IPS-18a (cell line): ENCODE measurements at regions not wholly inside any gene's neighbourhood (a gene's known extent, or its start where the extent isn't known, plus 50 kb on each side); places are given as distances from the start of the nearest gene placed in this dataset.

Experiments
- H3K27ac ChIP-seq: one replicate; pipeline ENCODE4 v1.5.1; 2013; ENCODE audit warnings: low read length
- H3K27me3 ChIP-seq: one replicate; pipeline ENCODE4 v1.6.1; 2013; ENCODE audit warnings: mild to moderate bottlenecking, low read length; ENCODE audit not compliant: control insufficient read depth, insufficient read depth
- H3K36me3 ChIP-seq: one replicate; pipeline ENCODE4 v1.6.1; 2013; ENCODE audit warnings: low read depth, low read length; ENCODE audit not compliant: control insufficient read depth
- H3K4me1 ChIP-seq: one replicate; pipeline ENCODE4 v1.6.1; 2013; ENCODE audit warnings: low read depth, low read length; ENCODE audit not compliant: control insufficient read depth
- H3K4me3 ChIP-seq: one replicate; pipeline ENCODE4 v1.5.1; 2013; ENCODE audit warnings: low read length
- H3K9ac ChIP-seq: one replicate; pipeline ENCODE4 v1.6.1; 2013; ENCODE audit warnings: mild to moderate bottlenecking, low read length, moderate library complexity
- H3K9me3 ChIP-seq: one replicate; pipeline ENCODE4 v1.6.1; 2013; ENCODE audit warnings: low read depth, low read length; ENCODE audit not compliant: control insufficient read depth

GRCh38 chr2:138324068-138324771, 177.3 kb upstream of the SPOPL start:
- no peaks in the 10 kb centered on the region for H3K36me3 ChIP-seq
- H3K9me3 ChIP-seq, result no peaks in the 10 kb centered on the region
- H3K9ac ChIP-seq, result no peak overlapping the region
- no peak overlapping the region for H3K27ac ChIP-seq
- peaks cover 5% of the 10 kb centered on the region for H3K4me1 ChIP-seq
- no peaks in the 10 kb centered on the region for H3K27me3 ChIP-seq
- no peak overlapping the region for H3K4me3 ChIP-seq

DNA sequence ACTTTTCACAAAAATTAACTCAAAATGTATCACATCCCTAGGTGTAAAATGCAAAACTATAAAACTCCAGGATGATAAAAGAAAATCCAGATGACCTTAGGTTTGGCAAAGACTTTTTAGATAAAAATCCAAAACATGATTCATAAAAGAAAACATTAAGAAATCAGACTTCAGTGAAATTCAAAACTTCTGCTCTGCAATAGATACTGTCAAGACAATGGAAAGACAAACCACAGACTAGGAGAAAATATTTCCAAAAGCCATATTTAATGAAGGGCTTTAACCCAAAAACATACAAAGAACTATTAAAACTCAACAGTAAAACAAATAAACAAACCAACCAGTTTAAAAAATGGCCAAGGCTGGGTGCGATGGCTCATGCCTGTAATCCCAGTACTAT, 173.6 kb upstream of the SPOPL start:
- H3K4me3 ChIP-seq, result no peak overlapping the region
- no peaks in the 10 kb centered on the region for H3K9me3 ChIP-seq
- H3K27me3 ChIP-seq, result no peaks in the 10 kb centered on the region
- H3K27ac ChIP-seq, result no peak overlapping the region
- H3K9ac ChIP-seq, result no peak overlapping the region
- no peaks in the 10 kb centered on the region for H3K4me1 ChIP-seq
- no peaks in the 10 kb centered on the region for H3K36me3 ChIP-seq

DNA sequence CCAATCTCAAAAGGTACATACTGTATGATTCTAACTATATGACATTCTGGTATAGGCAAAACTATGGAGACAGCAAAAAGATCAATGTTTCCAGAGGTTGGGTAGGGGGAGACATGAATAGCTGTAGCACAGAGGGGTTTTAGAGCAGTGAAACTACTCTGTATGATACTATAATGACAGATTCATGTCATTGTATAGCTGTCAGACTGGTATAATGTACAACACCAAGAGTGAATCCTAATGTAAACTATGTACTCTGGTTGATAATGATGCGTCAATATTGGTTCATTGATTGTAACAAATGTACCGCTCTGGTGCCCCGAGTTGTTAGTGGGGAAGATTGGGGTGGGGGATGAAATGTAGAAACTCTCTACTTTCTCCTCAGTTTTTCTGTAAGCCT, 172.4 kb upstream of the SPOPL start:
- no peaks in the 10 kb centered on the region for H3K4me1 ChIP-seq
- no peaks in the 10 kb centered on the region for H3K27me3 ChIP-seq
- H3K9me3 ChIP-seq, result no peaks in the 10 kb centered on the region
- no peak overlapping the region for H3K4me3 ChIP-seq
- no peak overlapping the region for H3K9ac ChIP-seq
- no peak overlapping the region for H3K27ac ChIP-seq
- H3K36me3 ChIP-seq, result no peaks in the 10 kb centered on the region

- Histone ChIP-seq H3K4me3 (no peak overlapping the region), H3K27me3 (no peaks in the 10 kb centered on the region), H3K36me3 (no peaks in the 10 kb centered on the region), H3K4me1 (no peaks in the 10 kb centered on the region), H3K27ac (no peak overlapping the region), H3K9me3 (no peaks in the 10 kb centered on the region), H3K9ac (no peak overlapping the region)
Observed at GRCh38 chr2:138329591-138329990, 172.0 kb upstream of the SPOPL start.

- H3K4me3 ChIP-seq, result no peak overlapping the region
- no peaks in the 10 kb centered on the region for H3K9me3 ChIP-seq
- H3K4me1 ChIP-seq, result no peaks in the 10 kb centered on the region
- no peaks in the 10 kb centered on the region for H3K36me3 ChIP-seq
- H3K9ac ChIP-seq, result no peak overlapping the region
- H3K27me3 ChIP-seq, result no peaks in the 10 kb centered on the region
- H3K27ac ChIP-seq, result no peak overlapping the region
Observed at GRCh38 chr2:138333121-138333520, 168.4 kb upstream of the SPOPL start.

DNA sequence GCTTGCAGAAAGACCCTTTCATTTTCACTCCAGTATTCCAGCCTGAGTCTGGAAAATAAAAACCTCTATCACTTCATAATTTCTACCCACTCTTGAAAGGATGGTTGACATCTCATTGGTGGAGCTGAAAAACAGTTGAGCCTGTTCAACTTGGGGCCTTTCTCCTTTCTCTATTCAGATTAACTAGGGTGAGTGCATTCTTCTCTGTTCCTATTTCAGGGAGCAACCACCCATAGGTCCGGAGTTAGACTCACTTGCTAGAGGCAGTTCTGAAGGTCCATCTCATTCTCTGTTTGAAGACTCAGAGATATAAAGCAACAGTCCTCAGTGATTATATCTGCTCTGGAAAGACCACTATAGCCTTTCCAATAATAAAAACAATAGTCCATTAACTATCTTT, 167.9 kb upstream of the SPOPL start:
- no peaks in the 10 kb centered on the region for H3K9me3 ChIP-seq
- H3K27me3 ChIP-seq, result no peaks in the 10 kb centered on the region
- no peaks in the 10 kb centered on the region for H3K36me3 ChIP-seq
- no peaks in the 10 kb centered on the region for H3K4me1 ChIP-seq
- no peak overlapping the region for H3K27ac ChIP-seq
- H3K4me3 ChIP-seq, result no peak overlapping the region
- H3K9ac ChIP-seq, result no peak overlapping the region

DNA sequence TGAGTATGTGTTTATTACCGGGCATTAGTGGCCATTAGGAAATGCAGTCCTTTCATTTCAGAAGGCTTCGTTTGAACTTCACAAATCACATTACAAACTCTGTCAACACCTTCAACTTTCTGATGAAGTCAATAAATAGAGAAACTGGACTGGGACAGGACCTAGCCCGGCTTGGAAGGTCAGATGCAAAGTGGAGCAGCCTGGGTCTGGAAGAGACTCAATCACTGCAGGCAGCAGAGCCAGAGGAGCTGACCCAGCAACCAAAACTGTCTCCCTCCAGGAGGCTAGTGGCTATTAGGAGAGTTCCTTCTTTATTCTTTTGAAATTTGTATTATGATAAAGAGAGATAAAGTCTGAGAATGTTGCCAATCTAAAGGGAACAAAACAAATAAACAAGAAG, 167.2 kb upstream of the SPOPL start:
- Histone ChIP-seq H3K27me3 (no peaks in the 10 kb centered on the region), H3K4me3 (no peak overlapping the region), H3K36me3 (no peaks in the 10 kb centered on the region), H3K27ac (no peak overlapping the region), H3K9me3 (no peaks in the 10 kb centered on the region), H3K4me1 (no peaks in the 10 kb centered on the region), H3K9ac (no peak overlapping the region)

- no peaks in the 10 kb centered on the region for H3K36me3 ChIP-seq
- H3K27ac ChIP-seq, result no peak overlapping the region
- no peak overlapping the region for H3K4me3 ChIP-seq
- H3K9me3 ChIP-seq, result no peaks in the 10 kb centered on the region
- no peaks in the 10 kb centered on the region for H3K27me3 ChIP-seq
- H3K9ac ChIP-seq, result no peak overlapping the region
- H3K4me1 ChIP-seq, result no peaks in the 10 kb centered on the region
Observed at GRCh38 chr2:138335036-138335435, 166.5 kb upstream of the SPOPL start.

DNA sequence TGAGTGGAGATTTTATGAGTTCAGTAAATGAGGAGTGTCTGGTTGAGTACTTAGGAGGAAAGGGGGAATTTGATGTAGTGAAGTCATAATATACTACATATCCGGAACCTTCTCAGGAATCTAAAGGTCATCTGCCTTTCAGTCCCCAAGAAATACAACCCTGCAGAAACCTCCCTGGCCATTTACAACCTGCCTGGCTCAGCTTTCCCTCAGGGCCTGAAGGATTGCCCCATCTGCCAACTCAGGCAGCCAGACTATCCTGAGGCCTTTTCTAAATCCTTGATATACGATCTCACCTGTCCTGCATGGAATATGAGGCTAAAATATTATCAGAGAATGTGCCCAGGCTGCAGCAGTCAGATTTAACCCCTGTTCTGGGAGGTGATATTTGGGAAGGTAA, 165.4 kb upstream of the SPOPL start:
- H3K27ac ChIP-seq, result no peak overlapping the region
- H3K36me3 ChIP-seq, result no peaks in the 10 kb centered on the region
- no peaks in the 10 kb centered on the region for H3K9me3 ChIP-seq
- no peaks in the 10 kb centered on the region for H3K4me1 ChIP-seq
- no peak overlapping the region for H3K4me3 ChIP-seq
- H3K27me3 ChIP-seq, result no peaks in the 10 kb centered on the region
- no peak overlapping the region for H3K9ac ChIP-seq

DNA sequence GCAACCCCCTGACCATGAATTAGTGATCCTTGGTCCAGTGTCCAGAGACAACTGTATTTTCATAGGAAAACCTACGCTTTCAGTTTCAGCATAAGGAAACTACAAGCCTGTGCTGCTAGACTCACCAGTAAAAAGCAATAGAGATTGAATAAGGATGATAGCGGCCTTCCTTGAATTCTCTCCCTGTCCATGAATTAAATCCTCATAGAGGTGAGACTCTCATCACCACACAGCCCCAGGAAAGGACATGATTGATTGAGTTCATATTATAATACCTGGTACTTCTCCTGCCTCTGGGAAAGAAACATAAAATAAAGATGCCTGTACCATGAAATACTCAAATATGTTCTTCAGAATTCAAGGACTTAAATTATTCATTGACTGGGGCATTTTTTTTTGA, 146.3 kb upstream of the SPOPL start:
- H3K27me3 ChIP-seq, result no peaks in the 10 kb centered on the region
- no peaks in the 10 kb centered on the region for H3K36me3 ChIP-seq
- no peak overlapping the region for H3K27ac ChIP-seq
- no peak overlapping the region for H3K9ac ChIP-seq
- H3K9me3 ChIP-seq, result no peaks in the 10 kb centered on the region
- H3K4me1 ChIP-seq, result no peaks in the 10 kb centered on the region
- no peak overlapping the region for H3K4me3 ChIP-seq

- no peaks in the 10 kb centered on the region for H3K9me3 ChIP-seq
- H3K36me3 ChIP-seq, result no peaks in the 10 kb centered on the region
- no peaks in the 10 kb centered on the region for H3K27me3 ChIP-seq
- H3K4me3 ChIP-seq, result no peak overlapping the region
- H3K27ac ChIP-seq, result no peak overlapping the region
- no peak overlapping the region for H3K9ac ChIP-seq
- no peaks in the 10 kb centered on the region for H3K4me1 ChIP-seq
Observed at GRCh38 chr2:138356178-138356577, 145.4 kb upstream of the SPOPL start.

GRCh38 chr2:138359532-138359931, 142.0 kb upstream of the SPOPL start:
- no peaks in the 10 kb centered on the region for H3K36me3 ChIP-seq
- no peak overlapping the region for H3K4me3 ChIP-seq
- no peaks in the 10 kb centered on the region for H3K4me1 ChIP-seq
- no peaks in the 10 kb centered on the region for H3K9me3 ChIP-seq
- no peaks in the 10 kb centered on the region for H3K27me3 ChIP-seq
- H3K27ac ChIP-seq, result no peak overlapping the region
- no peak overlapping the region for H3K9ac ChIP-seq
